H9 (cell line): ENCODE measurements at regions not wholly inside any gene's neighbourhood (a gene's known extent, or its start where the extent isn't known, plus 50 kb on each side); places are given as distances from the start of the nearest gene placed in this dataset.

Experiments
- DNase-seq: peaks from one replicate; pipeline ENCODE4 v3.0.0-alpha.2; 2017
- H2AFZ ChIP-seq: one replicate; pipeline ENCODE4 v1.6.1; 2013; ENCODE audit warnings: mild to moderate bottlenecking, low read length, control low read depth, moderate library complexity
- H2AK5ac ChIP-seq: 2 replicates; pipeline ENCODE4 v1.6.1; 2013; ENCODE audit warnings: low read length, control low read depth, mixed read lengths; ENCODE audit not compliant: insufficient read length
- H2BK120ac ChIP-seq: one replicate; pipeline ENCODE4 v1.6.1; 2013; ENCODE audit warnings: low read depth, mild to moderate bottlenecking, low read length, control low read depth, inconsistent platforms; ENCODE audit not compliant: poor library complexity, severe bottlenecking
- H2BK12ac ChIP-seq: 2 replicates; pipeline ENCODE4 v1.6.1; 2013; ENCODE audit warnings: low read length, control low read depth, mixed read lengths, low read depth; ENCODE audit not compliant: insufficient read length
- H2BK15ac ChIP-seq: 2 replicates; pipeline ENCODE4 v1.6.1; 2013; ENCODE audit warnings: low read depth, low read length, control low read depth
- H2BK20ac ChIP-seq: one replicate; pipeline ENCODE4 v1.6.1; 2013; ENCODE audit warnings: low read depth, mild to moderate bottlenecking, low read length, control low read depth, inconsistent platforms; ENCODE audit not compliant: poor library complexity, severe bottlenecking
- H2BK5ac ChIP-seq: 2 replicates; pipeline ENCODE4 v1.6.1; 2013; ENCODE audit warnings: low read length, control low read depth, mixed read lengths; ENCODE audit not compliant: insufficient read length
- H3K14ac ChIP-seq: 2 replicates; pipeline ENCODE4 v1.6.1; 2013; ENCODE audit warnings: low read length, control low read depth; ENCODE audit not compliant: insufficient read depth
- H3K18ac ChIP-seq: 2 replicates; pipeline ENCODE4 v1.6.1; 2013; ENCODE audit warnings: low read depth, mild to moderate bottlenecking, mixed read lengths, low read length, control low read depth; ENCODE audit not compliant: insufficient read length
- H3K23ac ChIP-seq: 2 replicates; pipeline ENCODE4 v1.6.1; 2013; ENCODE audit warnings: low read length, control low read depth, mixed read lengths, low read depth; ENCODE audit not compliant: insufficient read length
- H3K23me2 ChIP-seq: 2 replicates; pipeline ENCODE4 v1.6.1; 2013; ENCODE audit warnings: low read depth, mild to moderate bottlenecking, mixed read lengths, low read length, control low read depth; ENCODE audit not compliant: insufficient read length, poor library complexity, severe bottlenecking
- H3K27ac ChIP-seq: 2 replicates; pipeline ENCODE4 v1.5.1; 2013; ENCODE audit warnings: low read length, control low read depth, mixed read lengths, low read depth; ENCODE audit not compliant: insufficient read length
- H3K27me3 ChIP-seq: 2 replicates; pipeline ENCODE4 v1.6.1; 2013; ENCODE audit warnings: low read length, control low read depth, inconsistent platforms; ENCODE audit not compliant: insufficient read depth
- H3K4ac ChIP-seq: 2 replicates; pipeline ENCODE4 v1.6.1; 2013; ENCODE audit warnings: low read depth, mild to moderate bottlenecking, control low read depth, inconsistent platforms, low read length, moderate library complexity
- H3K4me1 ChIP-seq: 2 replicates; pipeline ENCODE4 v1.6.1; 2013; ENCODE audit warnings: low read length, control low read depth, inconsistent platforms; ENCODE audit not compliant: insufficient read depth
- H3K4me2 ChIP-seq: 2 replicates; pipeline ENCODE4 v1.6.1; 2013; ENCODE audit warnings: low read length, control low read depth, mixed read lengths; ENCODE audit not compliant: insufficient read length, insufficient read depth
- H3K56ac ChIP-seq: 2 replicates; pipeline ENCODE4 v1.6.1; 2013; ENCODE audit warnings: low read depth, mild to moderate bottlenecking, mixed read lengths, low read length, control low read depth; ENCODE audit not compliant: insufficient read length
- H3K79me1 ChIP-seq: 2 replicates; pipeline ENCODE4 v1.6.1; 2013; ENCODE audit warnings: low read depth, mild to moderate bottlenecking, moderate library complexity, low read length, control low read depth, inconsistent platforms; ENCODE audit not compliant: insufficient read depth, poor library complexity, severe bottlenecking
- H3K79me2 ChIP-seq: 2 replicates; pipeline ENCODE4 v1.6.1; 2013; ENCODE audit warnings: low read length, control low read depth, inconsistent platforms; ENCODE audit not compliant: insufficient read depth
- H3K9ac ChIP-seq: 2 replicates; pipeline ENCODE4 v1.6.1; 2013; ENCODE audit warnings: low read length, control low read depth, mixed read lengths; ENCODE audit not compliant: insufficient read length; ENCODE audit errors: extremely low read depth
- H3K9me3 ChIP-seq: one replicate; pipeline ENCODE4 v1.6.1; 2013; ENCODE audit warnings: low read depth, low read length, inconsistent platforms; ENCODE audit not compliant: control insufficient read depth
- H3T11ph ChIP-seq: one replicate; pipeline ENCODE4 v1.6.1; 2013; ENCODE audit warnings: mild to moderate bottlenecking, low read length, control low read depth, inconsistent platforms
- H4K20me1 ChIP-seq: one replicate; pipeline ENCODE4 v1.6.1; 2013; ENCODE audit not compliant: control insufficient read depth, insufficient read length, insufficient read depth
- H4K5ac ChIP-seq: 2 replicates; pipeline ENCODE4 v1.6.1; 2013; ENCODE audit warnings: low read depth, mild to moderate bottlenecking, mixed read lengths, low read length, control low read depth; ENCODE audit not compliant: insufficient read length
- H4K8ac ChIP-seq: replicated peaks from 2 replicates; pipeline ENCODE4 v1.6.1; 2013; ENCODE audit warnings: low read length, control low read depth, mixed read lengths, low read depth; ENCODE audit not compliant: insufficient read length
- H4K91ac ChIP-seq: 2 replicates; pipeline ENCODE4 v1.6.1; 2013; ENCODE audit warnings: low read depth, mild to moderate bottlenecking, moderate library complexity, mixed read lengths, low read length, control low read depth; ENCODE audit not compliant: insufficient read length
- H3K27ac Mint-ChIP-seq, 3 experiments: 2 replicates in 2 of 3; 3 replicates in 1 of 3; pipeline ENCODE4 v1.8.0; 2020 to 2021; ENCODE audit warnings: mixed read lengths in 3 of 3, mild to moderate bottlenecking in 1 of 3, moderate library complexity in 1 of 3
- H3K27me3 Mint-ChIP-seq: 2 replicates; pipeline ENCODE4 v1.8.0; 2021; ENCODE audit warnings: low read depth, mild to moderate bottlenecking, moderate library complexity, mixed read lengths
- H3K36me3 Mint-ChIP-seq, 3 experiments: 2 replicates in 2 of 3; 3 replicates in 1 of 3; pipeline ENCODE4 v1.8.0; 2020 to 2021; ENCODE audit warnings: low read depth in 3 of 3, mixed read lengths in 3 of 3; ENCODE audit not compliant: insufficient read depth in 1 of 3
- H3K4me1 Mint-ChIP-seq, 2 experiments: 2 replicates each; pipeline ENCODE4 v1.8.0; 2020; ENCODE audit warnings: mixed read lengths in 2 of 2
- H3K4me3 Mint-ChIP-seq, 2 experiments: 2 replicates in 1 of 2; 3 replicates in 1 of 2; pipeline ENCODE4 v1.8.0; 2020 to 2021; ENCODE audit warnings: mild to moderate bottlenecking in 2 of 2, mixed read lengths in 2 of 2, moderate library complexity in 1 of 2
- H3K9me3 Mint-ChIP-seq, 2 experiments: 2 replicates in 1 of 2; 3 replicates in 1 of 2; pipeline ENCODE4 v1.8.0; 2020; ENCODE audit warnings: mild to moderate bottlenecking in 2 of 2, mixed read lengths in 2 of 2, moderate library complexity in 1 of 2
- WGBS: extraction: QIAGEN DNeasy Blood & Tissue Kit; methylation state at CpG from one replicate; pipeline ENCODE4 v1.1.7; 2013; ENCODE audit warnings: missing lambda C conversion rate, low lambda C conversion rate, mixed read lengths; ENCODE audit not compliant: insufficient read length; ENCODE audit errors: extremely low coverage; 5-methylcytosine and 5-hydroxymethylcytosine counted together
- TF ChIP-seq, protein P1 (sequence below): fragments of 200-600 bp; sonication (generic); conservative IDR thresholded peaks from 3 replicates; pipeline ENCODE4 v1.8.0; 2021; ENCODE audit warnings: antibody characterized with exemption, mild to moderate bottlenecking

DNA sequence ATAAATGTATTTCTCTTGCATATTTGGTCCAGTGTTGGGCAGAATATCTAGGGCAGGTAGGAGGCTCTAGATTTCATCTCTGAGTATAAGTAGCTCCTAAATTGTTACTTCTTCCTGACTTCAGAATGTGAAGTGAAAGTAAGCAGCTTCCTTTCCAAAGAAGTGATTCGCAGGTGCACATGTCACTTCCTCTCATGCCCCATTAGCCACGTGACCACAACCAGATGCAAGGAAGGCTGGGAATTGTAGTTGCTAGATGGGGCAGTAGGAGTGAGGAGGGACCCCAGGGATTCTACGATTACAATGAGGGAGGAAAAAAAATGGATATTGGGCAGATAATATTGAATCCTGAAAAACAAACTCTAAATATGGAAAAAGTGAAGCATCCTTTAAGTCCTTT is 113.2 kb upstream of the CYYR1 start:
- H4K20me1 ChIP-seq: no peaks in the 10 kb centered on the region
- Mint-ChIP-seq H3K9me3 (peaks cover 0 to 7% of the 10 kb centered on the region in 2 experiments; a peak in 2 of 5 replicates), H3K36me3 (no peaks in the 10 kb centered on the region; a peak in 1 of 7 replicates), H3K27ac (no peak overlapping the region), H3K4me1 (peaks cover 0 to 2% of the 10 kb centered on the region in 2 experiments; a peak in 1 of 4 replicates), H3K27me3 (peaks cover 5% of the 10 kb centered on the region), H3K4me3 (no peak overlapping the region)
- H2BK12ac ChIP-seq: no peak overlapping the region
- no peak overlapping the region for H3K9ac ChIP-seq
- WGBS: no CpG with 5 or more reads among the region's 3 CpGs
- H3K18ac ChIP-seq: no peak overlapping the region
- H2BK15ac ChIP-seq: no peak overlapping the region
- no peaks in the 10 kb centered on the region for H3K4me1 ChIP-seq
- TF ChIP-seq, protein P1, sequence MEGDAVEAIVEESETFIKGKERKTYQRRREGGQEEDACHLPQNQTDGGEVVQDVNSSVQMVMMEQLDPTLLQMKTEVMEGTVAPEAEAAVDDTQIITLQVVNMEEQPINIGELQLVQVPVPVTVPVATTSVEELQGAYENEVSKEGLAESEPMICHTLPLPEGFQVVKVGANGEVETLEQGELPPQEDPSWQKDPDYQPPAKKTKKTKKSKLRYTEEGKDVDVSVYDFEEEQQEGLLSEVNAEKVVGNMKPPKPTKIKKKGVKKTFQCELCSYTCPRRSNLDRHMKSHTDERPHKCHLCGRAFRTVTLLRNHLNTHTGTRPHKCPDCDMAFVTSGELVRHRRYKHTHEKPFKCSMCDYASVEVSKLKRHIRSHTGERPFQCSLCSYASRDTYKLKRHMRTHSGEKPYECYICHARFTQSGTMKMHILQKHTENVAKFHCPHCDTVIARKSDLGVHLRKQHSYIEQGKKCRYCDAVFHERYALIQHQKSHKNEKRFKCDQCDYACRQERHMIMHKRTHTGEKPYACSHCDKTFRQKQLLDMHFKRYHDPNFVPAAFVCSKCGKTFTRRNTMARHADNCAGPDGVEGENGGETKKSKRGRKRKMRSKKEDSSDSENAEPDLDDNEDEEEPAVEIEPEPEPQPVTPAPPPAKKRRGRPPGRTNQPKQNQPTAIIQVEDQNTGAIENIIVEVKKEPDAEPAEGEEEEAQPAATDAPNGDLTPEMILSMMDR: no peak
- no peaks in the 10 kb centered on the region for H3K79me2 ChIP-seq
- no peak overlapping the region for H3K23ac ChIP-seq
- no peak overlapping the region for H3K4me2 ChIP-seq
- H3K14ac ChIP-seq: no peak overlapping the region
- no peak overlapping the region for H4K91ac ChIP-seq
- no peak overlapping the region for H2AK5ac ChIP-seq
- H3K27ac ChIP-seq: no peak overlapping the region
- no peak overlapping the region for H3K4ac ChIP-seq
- no peaks in the 10 kb centered on the region for H3K23me2 ChIP-seq
- no peak overlapping the region for H2BK120ac ChIP-seq
- H2AFZ ChIP-seq: no peak overlapping the region
- H4K8ac ChIP-seq: no peak overlapping the region
- peak; percentile 69 for DNase-seq
- no peaks in the 10 kb centered on the region for H3K79me1 ChIP-seq
- no peaks in the 10 kb centered on the region for H3K9me3 ChIP-seq
- no peaks in the 10 kb centered on the region for H3K27me3 ChIP-seq
- no peak overlapping the region for H3K56ac ChIP-seq
- no peak overlapping the region for H2BK20ac ChIP-seq
- no peak overlapping the region for H3T11ph ChIP-seq
- no peak overlapping the region for H2BK5ac ChIP-seq
- no peak overlapping the region for H4K5ac ChIP-seq
